ENCODE measurements at regions not wholly inside any gene's neighbourhood (a gene's known extent, or its start where the extent isn't known, plus 50 kb on each side); places are given as distances from the start of the nearest gene placed in this dataset.

GRCh38 chr3:18809640-18810305 lies 338.5 kb upstream of the KCNH8 start:
- Histone ChIP-seq H3K36me3 (ENCODE audit: control insufficient read depth, insufficient read depth, low read length) (no peaks in the 10 kb centered on the region), H3K9ac (ENCODE audit: low read length) (no peak overlapping the region), H3K4me1 (ENCODE audit: control insufficient read depth, insufficient read depth, low read length) (no peaks in the 10 kb centered on the region), H3K4me3 (ENCODE audit: low read length) (no peak overlapping the region), H3K9me3 (ENCODE audit: control insufficient read depth, low read length) (no peaks in the 10 kb centered on the region), H3K27me3 (ENCODE audit: control insufficient read depth, insufficient read depth, low read length) (no peaks in the 10 kb centered on the region)

GRCh38 chr3:18808429-18808828 lies 339.9 kb upstream of the KCNH8 start:
- Histone ChIP-seq H3K36me3 (ENCODE audit: control insufficient read depth, insufficient read depth, low read length) (no peaks in the 10 kb centered on the region), H3K4me3 (ENCODE audit: low read length) (no peak overlapping the region), H3K27me3 (ENCODE audit: control insufficient read depth, insufficient read depth, low read length) (no peaks in the 10 kb centered on the region), H3K9me3 (ENCODE audit: control insufficient read depth, low read length) (no peaks in the 10 kb centered on the region), H3K4me1 (ENCODE audit: control insufficient read depth, insufficient read depth, low read length) (no peaks in the 10 kb centered on the region), H3K9ac (ENCODE audit: low read length) (no peak overlapping the region)

GRCh38 chr3:18807593-18807992 lies 340.7 kb upstream of the KCNH8 start:
- H3K9ac ChIP-seq (ENCODE audit: low read length), result no peak overlapping the region
- no peaks in the 10 kb centered on the region for H3K27me3 ChIP-seq (ENCODE audit: control insufficient read depth, insufficient read depth, low read length)
- no peaks in the 10 kb centered on the region for H3K36me3 ChIP-seq (ENCODE audit: control insufficient read depth, insufficient read depth, low read length)
- no peaks in the 10 kb centered on the region for H3K4me1 ChIP-seq (ENCODE audit: control insufficient read depth, insufficient read depth, low read length)
- no peak overlapping the region for H3K4me3 ChIP-seq (ENCODE audit: low read length)
- H3K9me3 ChIP-seq (ENCODE audit: control insufficient read depth, low read length), result no peaks in the 10 kb centered on the region

GRCh38 chr3:18806633-18807032 lies 341.7 kb upstream of the KCNH8 start:
- no peak overlapping the region for H3K4me3 ChIP-seq (ENCODE audit: low read length)
- no peak overlapping the region for H3K9ac ChIP-seq (ENCODE audit: low read length)
- H3K4me1 ChIP-seq (ENCODE audit: control insufficient read depth, insufficient read depth, low read length), result no peaks in the 10 kb centered on the region
- H3K27me3 ChIP-seq (ENCODE audit: control insufficient read depth, insufficient read depth, low read length), result no peaks in the 10 kb centered on the region
- no peaks in the 10 kb centered on the region for H3K36me3 ChIP-seq (ENCODE audit: control insufficient read depth, insufficient read depth, low read length)
- H3K9me3 ChIP-seq (ENCODE audit: control insufficient read depth, low read length), result no peaks in the 10 kb centered on the region

GRCh38 chr3:18797378-18797777 lies 350.9 kb upstream of the KCNH8 start:
- no peak overlapping the region for H3K4me3 ChIP-seq (ENCODE audit: low read length)
- H3K4me1 ChIP-seq (ENCODE audit: control insufficient read depth, insufficient read depth, low read length), result no peaks in the 10 kb centered on the region
- H3K9ac ChIP-seq (ENCODE audit: low read length), result no peak overlapping the region
- no peaks in the 10 kb centered on the region for H3K36me3 ChIP-seq (ENCODE audit: control insufficient read depth, insufficient read depth, low read length)
- no peaks in the 10 kb centered on the region for H3K9me3 ChIP-seq (ENCODE audit: control insufficient read depth, low read length)
- no peaks in the 10 kb centered on the region for H3K27me3 ChIP-seq (ENCODE audit: control insufficient read depth, insufficient read depth, low read length)

GRCh38 chr3:18795078-18795477 lies 353.2 kb upstream of the KCNH8 start:
- H3K9ac ChIP-seq (ENCODE audit: low read length), result no peak overlapping the region

GRCh38 chr3:18791752-18792151 lies 356.6 kb upstream of the KCNH8 start:
- Histone ChIP-seq H3K9me3 (ENCODE audit: control insufficient read depth, low read length) (no peaks in the 10 kb centered on the region), H3K4me3 (ENCODE audit: low read length) (no peak overlapping the region), H3K27me3 (ENCODE audit: control insufficient read depth, insufficient read depth, low read length) (no peaks in the 10 kb centered on the region), H3K4me1 (ENCODE audit: control insufficient read depth, insufficient read depth, low read length) (peaks cover 3% of the 10 kb centered on the region), H3K36me3 (ENCODE audit: control insufficient read depth, insufficient read depth, low read length) (no peaks in the 10 kb centered on the region), H3K9ac (ENCODE audit: low read length) (no peak overlapping the region)

More at GRCh38 chr3:18795078-18795477, 353.2 kb upstream of the KCNH8 start:
- Histone ChIP-seq H3K4me1 (ENCODE audit: control insufficient read depth, insufficient read depth, low read length) (peaks cover 3% of the 10 kb centered on the region), H3K4me3 (ENCODE audit: low read length) (no peak overlapping the region), H3K9me3 (ENCODE audit: control insufficient read depth, low read length) (no peaks in the 10 kb centered on the region), H3K27me3 (ENCODE audit: control insufficient read depth, insufficient read depth, low read length) (no peaks in the 10 kb centered on the region), H3K36me3 (ENCODE audit: control insufficient read depth, insufficient read depth, low read length) (no peaks in the 10 kb centered on the region)

GRCh38 chr3:18791182-18791581 lies 357.1 kb upstream of the KCNH8 start:
- Histone ChIP-seq H3K9me3 (ENCODE audit: control insufficient read depth, low read length) (no peaks in the 10 kb centered on the region), H3K4me1 (ENCODE audit: control insufficient read depth, insufficient read depth, low read length) (peaks cover 3% of the 10 kb centered on the region), H3K36me3 (ENCODE audit: control insufficient read depth, insufficient read depth, low read length) (no peaks in the 10 kb centered on the region), H3K9ac (ENCODE audit: low read length) (no peak overlapping the region), H3K27me3 (ENCODE audit: control insufficient read depth, insufficient read depth, low read length) (no peaks in the 10 kb centered on the region), H3K4me3 (ENCODE audit: low read length) (no peak overlapping the region)

GRCh38 chr3:18790384-18790783 lies 357.9 kb upstream of the KCNH8 start:
- H3K4me1 ChIP-seq (ENCODE audit: control insufficient read depth, insufficient read depth, low read length), result peaks cover 3% of the 10 kb centered on the region
- H3K4me3 ChIP-seq (ENCODE audit: low read length), result no peak overlapping the region
- H3K27me3 ChIP-seq (ENCODE audit: control insufficient read depth, insufficient read depth, low read length), result no peaks in the 10 kb centered on the region
- no peaks in the 10 kb centered on the region for H3K36me3 ChIP-seq (ENCODE audit: control insufficient read depth, insufficient read depth, low read length)
- H3K9ac ChIP-seq (ENCODE audit: low read length), result no peak overlapping the region
- no peaks in the 10 kb centered on the region for H3K9me3 ChIP-seq (ENCODE audit: control insufficient read depth, low read length)

- Histone ChIP-seq H3K4me1 (ENCODE audit: control insufficient read depth, insufficient read depth, low read length) (peaks cover 3% of the 10 kb centered on the region), H3K9ac (ENCODE audit: low read length) (no peak overlapping the region), H3K27me3 (ENCODE audit: control insufficient read depth, insufficient read depth, low read length) (no peaks in the 10 kb centered on the region), H3K4me3 (ENCODE audit: low read length) (no peak overlapping the region), H3K9me3 (ENCODE audit: control insufficient read depth, low read length) (no peaks in the 10 kb centered on the region), H3K36me3 (ENCODE audit: control insufficient read depth, insufficient read depth, low read length) (no peaks in the 10 kb centered on the region)
These were observed 358.6 kb upstream of the KCNH8 start for GRCh38 chr3:18789734-18790133.

GRCh38 chr3:18787441-18787840 lies 360.9 kb upstream of the KCNH8 start:
- Histone ChIP-seq H3K4me1 (ENCODE audit: control insufficient read depth, insufficient read depth, low read length) (peaks cover 3% of the 10 kb centered on the region), H3K9me3 (ENCODE audit: control insufficient read depth, low read length) (no peaks in the 10 kb centered on the region), H3K4me3 (ENCODE audit: low read length) (no peak overlapping the region), H3K9ac (ENCODE audit: low read length) (no peak overlapping the region), H3K36me3 (ENCODE audit: control insufficient read depth, insufficient read depth, low read length) (no peaks in the 10 kb centered on the region), H3K27me3 (ENCODE audit: control insufficient read depth, insufficient read depth, low read length) (no peaks in the 10 kb centered on the region)

- H3K9me3 ChIP-seq (ENCODE audit: control insufficient read depth, low read length), result no peaks in the 10 kb centered on the region
- no peak overlapping the region for H3K9ac ChIP-seq (ENCODE audit: low read length)
- peaks cover 3% of the 10 kb centered on the region for H3K4me1 ChIP-seq (ENCODE audit: control insufficient read depth, insufficient read depth, low read length)
- no peak overlapping the region for H3K4me3 ChIP-seq (ENCODE audit: low read length)
- H3K27me3 ChIP-seq (ENCODE audit: control insufficient read depth, insufficient read depth, low read length), result no peaks in the 10 kb centered on the region
- H3K36me3 ChIP-seq (ENCODE audit: control insufficient read depth, insufficient read depth, low read length), result no peaks in the 10 kb centered on the region
These were observed 361.5 kb upstream of the KCNH8 start for GRCh38 chr3:18786650-18787323.
